DMS 273 (cell line): ENCODE measurements at regions not wholly inside any gene's neighbourhood (a gene's known extent, or its start where the extent isn't known, plus 50 kb on each side); places are given as distances from the start of the nearest gene placed in this dataset.
"Not testable (repeated sequence)": the region's sequence is repeated elsewhere in the genome, so short reads cannot be mapped to it uniquely, and the experiment has no call there.

Experiments
- DNase-seq: peaks from one replicate; lab custom pipeline; 2025; ENCODE audit not compliant: unreplicated experiment; lab: John Stamatoyannopoulos, UW

GRCh38 chr11:11220786-11221185 lies 132.3 kb downstream of the CSNK2A3 start:
- no peak for DNase-seq

- DNase-seq: no peak
Measured at GRCh38 chr11:11218629-11218986, 134.4 kb downstream of the CSNK2A3 start.

- DNase-seq: no peak
Measured at GRCh38 chr11:11217929-11218628, 135.0 kb downstream of the CSNK2A3 start.

GRCh38 chr11:11217289-11217928 lies 135.6 kb downstream of the CSNK2A3 start:
- no peak for DNase-seq

- no peak for DNase-seq
Measured at GRCh38 chr11:11215944-11216343, 137.1 kb downstream of the CSNK2A3 start.

- DNase-seq: no peak
Measured at GRCh38 chr11:11215058-11215815, 137.8 kb downstream of the CSNK2A3 start.

- DNase-seq: no peak
Measured at GRCh38 chr11:11213117-11213516, 139.9 kb downstream of the CSNK2A3 start.

GRCh38 chr11:11211888-11212287 lies 141.2 kb downstream of the CSNK2A3 start:
- DNase-seq: peak; percentile 42

GRCh38 chr11:11211186-11211585 lies 141.9 kb downstream of the CSNK2A3 start:
- peak; percentile 5 for DNase-seq

- DNase-seq: no peak
Measured at GRCh38 chr11:11210446-11210845, 142.6 kb downstream of the CSNK2A3 start.

GRCh38 chr11:11209967-11210366 lies 143.1 kb downstream of the CSNK2A3 start:
- DNase-seq: no peak

GRCh38 chr11:11208994-11209393 lies 144.1 kb downstream of the CSNK2A3 start:
- DNase-seq: no peak

- no peak for DNase-seq
Measured at GRCh38 chr11:11207428-11207827, 145.6 kb downstream of the CSNK2A3 start.

- no peak for DNase-seq
Measured at GRCh38 chr11:11206484-11206883, 146.6 kb downstream of the CSNK2A3 start.

GRCh38 chr11:11202885-11203284 lies 150.2 kb downstream of the CSNK2A3 start:
- DNase-seq: no peak

GRCh38 chr11:11201302-11201701 lies 151.7 kb downstream of the CSNK2A3 start:
- DNase-seq: not testable (repeated sequence)

- DNase-seq: no peak
Measured at GRCh38 chr11:11192541-11192940, 160.5 kb downstream of the CSNK2A3 start.

GRCh38 chr11:11189506-11189905 lies 163.5 kb downstream of the CSNK2A3 start:
- DNase-seq: no peak

- DNase-seq: no peak
Measured at GRCh38 chr11:11186249-11186648, 166.8 kb downstream of the CSNK2A3 start.

- no peak for DNase-seq
Measured at GRCh38 chr11:11182261-11182660, 170.8 kb downstream of the CSNK2A3 start.

- peak; percentile 4 for DNase-seq
Measured at GRCh38 chr11:11178671-11179638, 174.1 kb downstream of the CSNK2A3 start.
